SK-N-SH treated with all-trans-retinoic acid at 6 μM for 48 hours (cell line): ENCODE measurements at regions not wholly inside any gene's neighbourhood (a gene's known extent, or its start where the extent isn't known, plus 50 kb on each side); places are given as distances from the start of the nearest gene placed in this dataset.

Source experiments
- ATAC-seq: fragments of 200-7000 bp; cut with Tn5 transposase; 3 replicates; pipeline ENCODE4 v1.9.1; 2020; ENCODE audit warnings: mild to moderate bottlenecking, moderate library complexity
- ARNTL ChIP-seq: fragments of 450-650 bp; formaldehyde crosslinking; IDR thresholded peaks from 2 replicates; pipeline ENCODE4 v1.5.0; 2020; ENCODE audit warnings: low read depth, mild to moderate bottlenecking, moderate library complexity, borderline replicate concordance
- CREB5 ChIP-seq: fragments of 250-450 bp; sonication (Bioruptor Pico); IDR thresholded peaks from 2 replicates; pipeline ENCODE4 v1.5.1; 2020; ENCODE audit warnings: low read depth, mild to moderate bottlenecking, moderate library complexity
- CSRNP3 ChIP-seq: fragments of 250-450 bp; sonication (Bioruptor Pico); IDR thresholded peaks from 2 replicates; pipeline ENCODE4 v1.5.1; 2021; ENCODE audit warnings: mild to moderate bottlenecking, moderate library complexity
- ESRRG ChIP-seq: fragments of 250-450 bp; sonication (Bioruptor Pico); IDR thresholded peaks from 2 replicates; pipeline ENCODE4 v1.6.1; 2021; ENCODE audit warnings: mild to moderate bottlenecking
- POU6F1 ChIP-seq: fragments of 250-450 bp; sonication (Bioruptor Pico); IDR thresholded peaks from 2 replicates; pipeline ENCODE4 v1.8.0; 2021; ENCODE audit warnings: low read depth, mild to moderate bottlenecking, moderate library complexity, borderline replicate concordance
- PPARA ChIP-seq: fragments of 250-450 bp; sonication (Bioruptor Pico); IDR thresholded peaks from 2 replicates; pipeline ENCODE4 v1.5.0; 2020; ENCODE audit warnings: mild to moderate bottlenecking, borderline replicate concordance
- RARB ChIP-seq: fragments of 250-450 bp; sonication (Bioruptor Pico); IDR thresholded peaks from 2 replicates; pipeline ENCODE4 v1.8.0; 2021; ENCODE audit warnings: mild to moderate bottlenecking, moderate library complexity
- SNAI2 ChIP-seq: fragments of 250-450 bp; sonication (Bioruptor Pico); IDR thresholded peaks from 2 replicates; pipeline ENCODE4 v1.5.0; 2020; ENCODE audit warnings: mild to moderate bottlenecking, moderate library complexity
- TOX ChIP-seq: fragments of 250-450 bp; sonication (Bioruptor Pico); IDR thresholded peaks from 2 replicates; pipeline ENCODE4 v1.8.0; 2021; ENCODE audit warnings: mild to moderate bottlenecking, moderate library complexity, borderline replicate concordance
- TSHZ2 ChIP-seq: fragments of 250-450 bp; sonication (Bioruptor Pico); IDR thresholded peaks from 2 replicates; pipeline ENCODE4 v1.5.0; 2020; ENCODE audit warnings: mild to moderate bottlenecking, moderate library complexity
- ZC3H10 ChIP-seq: fragments of 250-450 bp; sonication (Bioruptor Pico); IDR thresholded peaks from 2 replicates; pipeline ENCODE4 v1.5.1; 2021; ENCODE audit warnings: mild to moderate bottlenecking, moderate library complexity
- ZFP3 ChIP-seq: fragments of 250-450 bp; sonication (Bioruptor Pico); IDR thresholded peaks from 2 replicates; pipeline ENCODE4 v1.5.0; 2020; ENCODE audit warnings: mild to moderate bottlenecking, moderate library complexity
- ZFP30 ChIP-seq: fragments of 450-650 bp; formaldehyde crosslinking; IDR thresholded peaks from 2 replicates; pipeline ENCODE4 v1.5.0; 2022; ENCODE audit warnings: mild to moderate bottlenecking, moderate library complexity
- ZNF565 ChIP-seq: fragments of 450-650 bp; formaldehyde crosslinking; conservative IDR thresholded peaks from 2 replicates; pipeline ENCODE4 v1.5.0; 2020; ENCODE audit warnings: low read depth, mild to moderate bottlenecking, moderate library complexity
- ZNF8 ChIP-seq: fragments of 450-650 bp; formaldehyde crosslinking; IDR thresholded peaks from 2 replicates; pipeline ENCODE4 v1.5.0; 2020; ENCODE audit warnings: mild to moderate bottlenecking, moderate library complexity

- TF ChIP-seq ZNF565 (no peak), ZFP30 (CRISPR knock-in tag) (no peak), PPARA (no peak), ARNTL (CRISPR knock-in tag) (no peak), ZNF8 (no peak), RARB (CRISPR knock-in tag) (no peak)
- TF ChIP-seq, all 23 proteins: peak for 0
- ATAC-seq: no peak
These were observed 66.8 kb upstream of the CHST15 start for GRCh38 chr10:124160176-124160575.

GRCh38 chr10:124159153-124159552 is 65.8 kb upstream of the CHST15 start:
- TF ChIP-seq ZC3H10 (CRISPR knock-in tag): no peak
- no peak for TF ChIP-seq TSHZ2 (CRISPR knock-in tag)
- TF ChIP-seq POU6F1 (CRISPR knock-in tag): no peak
- TF ChIP-seq CREB5: no peak
- TF ChIP-seq PPARA: no peak
- no peak for TF ChIP-seq SNAI2 (CRISPR knock-in tag)
- no peak for TF ChIP-seq ZFP3 (CRISPR knock-in tag)
- no peak for TF ChIP-seq ZNF565
- ATAC-seq: no peak

GRCh38 chr10:124158592-124158991 is 65.2 kb upstream of the CHST15 start:
- no peak for ATAC-seq
- no peak for TF ChIP-seq TSHZ2 (CRISPR knock-in tag)
- TF ChIP-seq ZFP3 (CRISPR knock-in tag): no peak
- no peak for TF ChIP-seq CREB5
- no peak for TF ChIP-seq TOX (CRISPR knock-in tag)
- TF ChIP-seq ESRRG (CRISPR knock-in tag): no peak
- TF ChIP-seq CSRNP3 (CRISPR knock-in tag): no peak
- TF ChIP-seq POU6F1 (CRISPR knock-in tag): no peak
